Duodenal mucosa (tissue), 2 donors: ENCODE measurements at regions not wholly inside any gene's neighbourhood (a gene's known extent, or its start where the extent isn't known, plus 50 kb on each side); places are given as distances from the start of the nearest gene placed in this dataset.

Source experiments
- H3K27ac ChIP-seq: one replicate; pipeline ENCODE4 v1.7.0; 2013; ENCODE audit warnings: low read depth, low read length
- H3K27me3 ChIP-seq, 2 donors: one replicate each; pipeline ENCODE4 v1.7.0; 2013; ENCODE audit warnings: low read length in 2 of 2, control low read depth in 1 of 2; ENCODE audit not compliant: insufficient read depth in 2 of 2, control insufficient read depth in 1 of 2
- H3K36me3 ChIP-seq, 2 donors: one replicate each; pipeline ENCODE4 v1.7.0; 2013; ENCODE audit warnings: low read length in 2 of 2, control low read depth in 1 of 2; ENCODE audit not compliant: insufficient read depth in 2 of 2, control insufficient read depth in 1 of 2
- H3K4me1 ChIP-seq, 2 donors: one replicate each; pipeline ENCODE4 v1.7.0; 2013; ENCODE audit warnings: low read length in 2 of 2, control low read depth in 1 of 2; ENCODE audit not compliant: insufficient read depth in 2 of 2, control insufficient read depth in 1 of 2
- H3K4me3 ChIP-seq, 2 donors: one replicate each; pipeline ENCODE4 v1.7.0; 2013; ENCODE audit warnings: low read length in 2 of 2, low read depth in 1 of 2
- H3K9ac ChIP-seq, 2 donors: one replicate each; pipeline ENCODE4 v1.7.0; 2013; ENCODE audit warnings: low read length in 2 of 2, low read depth in 1 of 2
- H3K9me3 ChIP-seq, 2 donors: one replicate each; pipeline ENCODE4 v1.7.0; 2013; ENCODE audit warnings: low read length in 2 of 2, control low read depth in 1 of 2; ENCODE audit not compliant: control insufficient read depth in 1 of 2

DNA sequence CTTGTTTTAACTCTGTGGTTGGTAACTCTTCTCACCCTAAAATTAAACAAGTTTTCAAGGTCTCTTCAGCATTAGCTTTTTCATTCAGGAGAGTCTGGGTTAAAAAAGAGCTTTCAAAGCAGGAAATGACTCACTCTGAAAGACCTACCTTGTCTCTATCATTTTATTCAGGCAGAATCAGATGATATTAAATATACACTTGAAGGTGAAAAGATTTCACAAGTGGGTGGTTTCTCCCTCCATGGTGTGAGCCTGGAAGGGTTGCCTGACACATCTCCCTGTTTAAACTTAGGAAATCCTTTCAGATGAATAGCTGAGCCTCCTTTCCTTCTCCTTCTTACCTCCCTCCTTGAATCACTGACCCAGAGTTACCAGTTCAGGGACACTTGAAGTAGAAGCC, 1402.0 kb upstream of the PIK3C3 start:
- no peak overlapping the region for H3K27ac ChIP-seq
- H3K9ac ChIP-seq: no peak overlapping the region
- H3K27me3 ChIP-seq: no peaks in the 10 kb centered on the region
- H3K36me3 ChIP-seq: no peaks in the 10 kb centered on the region
- H3K4me3 ChIP-seq: no peak overlapping the region
- peaks cover 3 to 8% of the 10 kb centered on the region in 2 donors for H3K9me3 ChIP-seq
- H3K4me1 ChIP-seq: no peaks in the 10 kb centered on the region

DNA sequence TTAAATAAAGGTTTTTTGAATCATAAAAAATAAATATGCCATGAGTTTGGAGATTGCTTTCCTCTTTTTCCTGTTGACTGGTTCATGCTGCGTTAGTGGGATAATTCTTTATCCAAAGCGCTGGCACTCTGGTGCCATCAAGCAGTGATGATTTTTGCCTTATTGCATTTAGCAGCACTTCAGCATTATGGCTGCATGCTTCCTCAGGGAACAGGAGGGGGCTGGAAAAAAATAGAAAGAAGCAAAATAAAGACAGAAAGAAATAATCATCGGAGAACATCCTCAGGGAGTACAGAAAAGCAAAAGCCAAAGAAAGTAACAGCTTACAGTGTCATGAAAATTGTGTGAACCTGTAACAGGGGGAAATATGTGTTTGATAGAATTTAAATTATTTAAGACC, 1408.2 kb upstream of the PIK3C3 start:
- no peaks in the 10 kb centered on the region for H3K4me1 ChIP-seq
- H3K27ac ChIP-seq: no peak overlapping the region
- no peak overlapping the region for H3K4me3 ChIP-seq
- H3K36me3 ChIP-seq: no peaks in the 10 kb centered on the region
- H3K27me3 ChIP-seq: no peaks in the 10 kb centered on the region
- H3K9ac ChIP-seq: no peak overlapping the region
- peaks cover 3 to 8% of the 10 kb centered on the region in 2 donors for H3K9me3 ChIP-seq

DNA sequence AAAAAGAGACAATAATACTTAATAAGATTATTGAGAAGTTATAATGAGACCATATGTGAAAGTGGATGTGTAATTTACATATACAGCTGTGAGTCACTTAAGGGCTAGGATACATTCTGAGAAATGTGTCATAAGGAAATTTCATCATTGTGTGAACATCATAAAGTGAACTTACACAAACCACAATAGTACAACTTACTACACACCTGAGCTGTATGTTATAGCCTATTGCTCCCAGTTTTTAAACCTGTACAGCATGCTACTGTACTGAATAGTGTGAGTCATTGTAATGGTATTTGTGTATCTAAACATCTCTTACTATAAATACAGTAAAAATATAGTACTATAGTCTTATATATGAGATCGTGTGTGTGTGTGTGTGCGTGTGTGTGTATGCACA, 1420.3 kb upstream of the PIK3C3 start:
- H3K36me3 ChIP-seq: no peaks in the 10 kb centered on the region
- H3K9me3 ChIP-seq: peaks cover 0 to 13% of the 10 kb centered on the region in 2 donors
- H3K9ac ChIP-seq: no peak overlapping the region
- H3K4me3 ChIP-seq: no peak overlapping the region
- no peak overlapping the region for H3K27ac ChIP-seq
- no peaks in the 10 kb centered on the region for H3K27me3 ChIP-seq
- H3K4me1 ChIP-seq: no peaks in the 10 kb centered on the region

DNA sequence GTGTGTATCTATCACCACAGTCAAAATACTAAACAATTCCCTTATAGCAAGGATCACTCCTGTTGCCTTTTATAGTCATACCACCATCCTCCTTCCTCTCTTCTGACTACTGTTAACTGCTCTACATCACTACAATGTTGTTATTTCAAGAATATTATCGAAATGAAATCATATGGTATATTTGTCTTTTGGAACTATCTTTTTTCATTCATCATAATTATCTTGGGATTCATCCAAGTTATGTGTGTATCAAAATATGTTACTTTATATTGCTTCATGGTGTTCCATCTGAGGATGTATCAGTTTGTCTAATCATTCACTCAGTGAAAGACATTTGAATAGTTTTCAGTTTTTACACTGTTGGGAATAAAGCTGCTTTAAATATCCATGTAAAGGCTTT, 1423.0 kb upstream of the PIK3C3 start:
- peaks cover 0 to 13% of the 10 kb centered on the region in 2 donors for H3K9me3 ChIP-seq
- no peak overlapping the region for H3K9ac ChIP-seq
- no peaks in the 10 kb centered on the region for H3K4me1 ChIP-seq
- H3K27me3 ChIP-seq: no peaks in the 10 kb centered on the region
- no peak overlapping the region for H3K27ac ChIP-seq
- no peaks in the 10 kb centered on the region for H3K36me3 ChIP-seq
- no peak overlapping the region for H3K4me3 ChIP-seq

DNA sequence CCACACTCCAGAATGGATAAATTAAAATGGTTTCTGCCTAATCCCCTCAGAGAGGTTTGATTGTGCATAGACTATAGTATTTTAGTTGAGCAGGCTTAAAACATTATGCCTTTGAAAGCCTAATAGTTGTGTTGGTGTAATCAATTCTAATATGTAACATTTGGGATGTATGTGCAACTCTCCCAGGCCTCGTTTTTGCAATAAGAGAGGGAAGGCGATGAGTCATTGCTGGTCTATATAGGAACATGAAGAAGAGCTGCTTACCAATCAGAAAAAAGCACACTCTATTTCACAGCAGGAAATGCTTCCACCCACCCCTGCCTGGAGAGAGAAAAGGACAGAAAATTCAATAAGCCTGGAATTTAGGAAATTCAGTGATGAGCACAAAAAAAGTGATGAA, 1424.0 kb upstream of the PIK3C3 start:
- H3K36me3 ChIP-seq: no peaks in the 10 kb centered on the region
- peaks cover 0 to 8% of the 10 kb centered on the region in 2 donors for H3K9me3 ChIP-seq
- no peak overlapping the region for H3K4me3 ChIP-seq
- H3K27me3 ChIP-seq: no peaks in the 10 kb centered on the region
- H3K9ac ChIP-seq: no peak overlapping the region
- H3K4me1 ChIP-seq: no peaks in the 10 kb centered on the region
- no peak overlapping the region for H3K27ac ChIP-seq

DNA sequence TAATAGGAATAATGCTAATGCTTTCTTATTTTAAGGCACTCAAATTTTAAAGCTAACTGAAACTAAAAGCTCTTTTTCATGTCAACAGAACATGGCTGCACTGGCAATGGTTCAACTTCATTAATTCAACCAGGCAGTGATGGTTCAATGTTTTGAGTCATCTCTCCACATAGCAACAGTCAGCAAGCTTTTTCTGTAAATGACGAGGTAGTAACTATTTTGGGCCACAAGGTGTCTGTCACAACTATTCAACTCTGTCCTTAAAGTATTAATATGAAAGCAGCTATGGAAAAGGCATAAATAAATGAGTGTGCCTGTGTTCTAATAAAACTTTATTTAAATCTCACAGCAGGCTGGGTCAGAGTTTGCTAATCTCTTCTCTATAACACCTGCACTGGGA, 1425.6 kb upstream of the PIK3C3 start:
- H3K27ac ChIP-seq: no peak overlapping the region
- no peaks in the 10 kb centered on the region for H3K36me3 ChIP-seq
- peaks cover 0 to 3% of the 10 kb centered on the region in 2 donors for H3K9me3 ChIP-seq
- H3K9ac ChIP-seq: no peak overlapping the region
- H3K4me3 ChIP-seq: no peak overlapping the region
- H3K4me1 ChIP-seq: no peaks in the 10 kb centered on the region
- no peaks in the 10 kb centered on the region for H3K27me3 ChIP-seq

DNA sequence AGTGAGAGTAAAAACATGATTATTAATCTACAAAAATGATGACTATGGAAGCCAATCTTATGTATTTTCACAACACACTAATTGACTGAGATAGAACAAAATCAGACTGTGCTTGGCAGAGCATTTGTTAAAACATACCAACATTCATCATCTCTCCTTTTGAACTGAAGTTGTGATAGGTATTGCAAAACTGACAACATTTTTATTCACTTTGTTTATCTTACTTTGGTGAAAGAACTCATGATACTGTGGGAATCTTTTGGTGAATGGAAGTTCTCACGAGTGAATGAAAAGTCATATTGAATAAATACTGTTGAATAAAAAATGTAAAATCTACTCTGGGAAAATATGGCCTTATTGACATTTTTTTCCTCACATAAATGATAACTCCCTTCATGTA, 1430.2 kb upstream of the PIK3C3 start:
- H3K27me3 ChIP-seq: no peaks in the 10 kb centered on the region
- no peak overlapping the region for H3K27ac ChIP-seq
- H3K4me1 ChIP-seq: no peaks in the 10 kb centered on the region
- peaks cover 0 to 7% of the 10 kb centered on the region in 2 donors for H3K9me3 ChIP-seq
- no peaks in the 10 kb centered on the region for H3K36me3 ChIP-seq
- no peak overlapping the region for H3K4me3 ChIP-seq
- H3K9ac ChIP-seq: no peak overlapping the region

DNA sequence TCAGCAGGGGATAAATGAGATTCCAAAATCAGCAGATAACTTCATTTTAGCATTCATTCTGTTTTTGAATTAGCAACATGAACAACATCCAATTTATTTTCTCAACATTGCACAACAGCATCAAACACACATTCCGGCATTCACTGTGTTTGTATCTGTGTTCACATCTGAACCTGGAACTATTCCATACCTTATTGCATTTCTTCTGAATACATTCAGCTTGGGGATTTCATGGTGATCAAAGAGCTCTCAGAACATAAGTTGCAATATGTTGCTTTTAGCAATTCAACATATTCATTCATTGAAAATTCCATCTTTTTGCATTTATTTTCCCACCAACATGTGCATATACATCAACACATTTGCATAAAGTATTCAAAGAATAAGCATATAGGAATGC, 1431.7 kb upstream of the PIK3C3 start:
- peaks cover 0 to 4% of the 10 kb centered on the region in 2 donors for H3K9me3 ChIP-seq
- H3K27ac ChIP-seq: no peak overlapping the region
- no peak overlapping the region for H3K4me3 ChIP-seq
- no peaks in the 10 kb centered on the region for H3K27me3 ChIP-seq
- no peak overlapping the region for H3K9ac ChIP-seq
- H3K4me1 ChIP-seq: no peaks in the 10 kb centered on the region
- no peaks in the 10 kb centered on the region for H3K36me3 ChIP-seq

DNA sequence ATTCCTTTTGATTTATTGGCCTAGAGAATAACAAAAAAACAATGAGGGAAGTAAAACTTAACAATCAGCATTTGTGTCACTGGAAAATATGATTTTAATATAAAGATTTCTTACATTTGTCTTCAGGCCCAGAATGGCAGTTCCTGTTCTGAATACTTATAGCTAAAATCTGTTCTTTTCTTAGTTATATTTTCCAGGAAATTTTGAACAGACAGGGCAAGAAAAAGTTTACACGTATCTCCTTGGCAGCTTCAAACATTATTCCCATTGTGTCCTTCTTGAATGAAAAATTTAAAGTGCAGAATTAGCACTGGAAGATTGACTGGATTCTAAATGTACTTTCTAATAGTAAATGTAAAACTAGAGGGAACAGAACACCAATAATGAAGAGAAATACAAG, 1454.0 kb upstream of the PIK3C3 start:
- Histone ChIP-seq H3K27ac (no peak overlapping the region), H3K27me3 (no peaks in the 10 kb centered on the region), H3K36me3 (no peaks in the 10 kb centered on the region), H3K4me3 (no peak overlapping the region), H3K4me1 (no peaks in the 10 kb centered on the region), H3K9ac (no peak overlapping the region), H3K9me3 (peaks cover 0 to 5% of the 10 kb centered on the region in 2 donors)

DNA sequence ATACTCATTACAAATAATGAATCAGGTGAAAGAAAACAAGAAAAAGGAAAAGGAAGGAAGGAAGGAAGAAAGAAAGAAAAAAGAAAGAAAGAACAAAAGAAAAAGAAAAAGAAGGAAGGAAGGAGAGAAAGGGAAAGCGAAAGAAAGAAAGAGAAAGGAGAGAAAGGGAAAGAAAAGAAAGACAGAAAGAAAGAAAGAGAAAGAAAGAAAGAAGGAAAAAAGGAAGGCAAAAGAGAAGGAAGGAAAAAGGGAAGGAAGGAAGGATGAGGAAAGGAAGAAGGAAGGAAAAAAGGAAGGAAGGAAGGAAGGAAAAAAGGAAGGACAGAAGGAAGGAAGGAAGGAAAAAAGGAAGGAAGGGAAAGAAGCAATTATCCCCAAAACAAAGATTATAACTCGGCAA, 1460.4 kb upstream of the PIK3C3 start:
- H3K9me3 ChIP-seq: peaks cover 0 to 5% of the 10 kb centered on the region in 2 donors
- H3K27ac ChIP-seq: no peak overlapping the region
- H3K36me3 ChIP-seq: no peaks in the 10 kb centered on the region
- no peaks in the 10 kb centered on the region for H3K27me3 ChIP-seq
- H3K4me1 ChIP-seq: no peaks in the 10 kb centered on the region
- H3K9ac ChIP-seq: no peak overlapping the region
- H3K4me3 ChIP-seq: no peak overlapping the region

DNA sequence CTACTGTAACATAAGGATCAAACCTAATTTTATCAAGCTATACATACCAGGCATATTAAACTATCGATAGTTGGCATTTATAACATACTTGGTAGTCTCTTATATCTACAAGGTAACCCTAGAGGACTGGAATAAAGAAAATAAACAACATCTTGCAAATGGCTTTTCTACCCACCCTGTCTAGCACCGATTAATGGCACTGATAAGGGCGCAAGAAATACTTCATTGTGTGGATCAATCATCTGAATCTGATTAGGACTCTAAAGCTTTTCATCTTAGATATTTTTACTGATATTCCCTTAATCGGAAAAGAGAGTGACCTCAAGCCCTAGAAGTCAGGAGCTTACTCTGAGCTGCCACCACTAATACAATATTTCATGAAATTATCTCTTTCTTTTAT, 1461.7 kb upstream of the PIK3C3 start:
- H3K4me1 ChIP-seq: no peaks in the 10 kb centered on the region
- H3K4me3 ChIP-seq: no peak overlapping the region
- H3K27ac ChIP-seq: no peak overlapping the region
- no peaks in the 10 kb centered on the region for H3K27me3 ChIP-seq
- no peak overlapping the region for H3K9ac ChIP-seq
- peaks cover 0 to 5% of the 10 kb centered on the region in 2 donors for H3K9me3 ChIP-seq
- no peaks in the 10 kb centered on the region for H3K36me3 ChIP-seq
